Coronary artery (tissue), 2 donors: ENCODE measurements at regions not wholly inside any gene's neighbourhood (a gene's known extent, or its start where the extent isn't known, plus 50 kb on each side); places are given as distances from the start of the nearest gene placed in this dataset.
A peak's percentile ranks its signal among the peaks of the same experiment; 100 is the strongest.
"Not testable (repeated sequence)": the region's sequence is repeated elsewhere in the genome, so short reads cannot be mapped to it uniquely, and the experiment has no call there.

ENCODE experiments used
- DNase-seq: peaks from one replicate; pipeline ENCODE4 v3.0.0-alpha.2; 2017; ENCODE audit warnings: low spot score
- H3K27ac ChIP-seq, 2 donors: fragments of 200-600 bp; sonication (generic); one replicate each; pipeline ENCODE4 v1.5.1; 2016 to 2019
- H3K4me3 ChIP-seq: fragments of 200-600 bp; sonication (generic); 2 replicates; pipeline ENCODE4 v1.5.1; 2016; ENCODE audit warnings: mild to moderate bottlenecking, moderate library complexity
- CTCF ChIP-seq: fragments of 200-600 bp; sonication (generic); IDR thresholded peaks from one replicate; pipeline ENCODE4 v1.5.1; 2019; ENCODE audit warnings: antibody characterized with exemption

GRCh38 chr12:131557078-131557709 is 153.7 kb upstream of the SFSWAP start:
- H3K4me3 ChIP-seq, result no peak overlapping the region
- no peak for TF ChIP-seq CTCF
- no peak overlapping the region for H3K27ac ChIP-seq
- DNase-seq, result peak; percentile 56

GRCh38 chr12:131559517-131560516 is 151.1 kb upstream of the SFSWAP start:
- no peak overlapping the region for H3K4me3 ChIP-seq
- DNase-seq, result peak; percentile 55
- no peak for TF ChIP-seq CTCF
- no peak overlapping the region for H3K27ac ChIP-seq

- Histone ChIP-seq H3K4me3 (no peak overlapping the region), H3K27ac (no peak overlapping the region)
- no peak for TF ChIP-seq CTCF
- DNase-seq, result no peak
Measured at GRCh38 chr12:131561051-131561450, 149.8 kb upstream of the SFSWAP start.

GRCh38 chr12:131561891-131562684 is 148.8 kb upstream of the SFSWAP start:
- H3K4me3 ChIP-seq, result no peak overlapping the region
- DNase-seq, result peak; percentile 29
- H3K27ac ChIP-seq, result no peak overlapping the region
- TF ChIP-seq CTCF, result no peak

- H3K4me3 ChIP-seq, H3K27ac ChIP-seq, DNase-seq: not testable (repeated sequence)
Measured at GRCh38 chr12:131564138-131564727, 146.7 kb upstream of the SFSWAP start.

GRCh38 chr12:131564845-131565244 is 146.0 kb upstream of the SFSWAP start:
- no peak overlapping the region for H3K4me3 ChIP-seq

More at GRCh38 chr12:131564845-131565244, 146.0 kb upstream of the SFSWAP start:
- no peak overlapping the region for H3K27ac ChIP-seq
- no peak for TF ChIP-seq CTCF
- no peak for DNase-seq
